DMS53 treated with DMSO at 0.1 percent for 48 hours (cell line): ENCODE measurements at regions not wholly inside any gene's neighbourhood (a gene's known extent, or its start where the extent isn't known, plus 50 kb on each side); places are given as distances from the start of the nearest gene placed in this dataset.
"Not testable (repeated sequence)": the region's sequence is repeated elsewhere in the genome, so short reads cannot be mapped to it uniquely, and the experiment has no call there.

Experiments used
- DNase-seq: peaks from one replicate; lab custom pipeline; 2025; ENCODE audit not compliant: unreplicated experiment; lab: John Stamatoyannopoulos, UW

- peak; percentile 29 for DNase-seq
Measured at GRCh38 chr5:94102849-94103248, 361.4 kb upstream of the POU5F2 start.

DNA sequence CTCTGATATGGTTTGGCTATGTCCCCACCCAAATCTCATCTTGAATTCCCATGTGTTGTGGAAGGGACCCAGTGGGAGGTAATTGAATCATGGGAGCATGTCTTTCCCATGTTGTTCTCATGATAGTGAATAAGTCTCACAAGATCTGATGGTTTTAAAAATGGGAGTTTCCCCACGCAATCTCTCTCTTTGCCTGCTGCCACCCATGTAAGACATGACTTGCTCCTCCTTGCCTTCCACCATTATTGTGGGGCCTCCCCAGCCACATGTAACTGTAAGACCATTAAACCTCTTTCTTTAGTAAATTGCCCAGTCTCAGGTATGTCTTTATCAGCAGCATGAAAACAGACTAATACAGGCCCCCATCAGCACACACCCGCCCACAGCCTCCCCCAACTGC lies 356.0 kb upstream of the POU5F2 start:
- DNase-seq = not testable (repeated sequence)

DNA sequence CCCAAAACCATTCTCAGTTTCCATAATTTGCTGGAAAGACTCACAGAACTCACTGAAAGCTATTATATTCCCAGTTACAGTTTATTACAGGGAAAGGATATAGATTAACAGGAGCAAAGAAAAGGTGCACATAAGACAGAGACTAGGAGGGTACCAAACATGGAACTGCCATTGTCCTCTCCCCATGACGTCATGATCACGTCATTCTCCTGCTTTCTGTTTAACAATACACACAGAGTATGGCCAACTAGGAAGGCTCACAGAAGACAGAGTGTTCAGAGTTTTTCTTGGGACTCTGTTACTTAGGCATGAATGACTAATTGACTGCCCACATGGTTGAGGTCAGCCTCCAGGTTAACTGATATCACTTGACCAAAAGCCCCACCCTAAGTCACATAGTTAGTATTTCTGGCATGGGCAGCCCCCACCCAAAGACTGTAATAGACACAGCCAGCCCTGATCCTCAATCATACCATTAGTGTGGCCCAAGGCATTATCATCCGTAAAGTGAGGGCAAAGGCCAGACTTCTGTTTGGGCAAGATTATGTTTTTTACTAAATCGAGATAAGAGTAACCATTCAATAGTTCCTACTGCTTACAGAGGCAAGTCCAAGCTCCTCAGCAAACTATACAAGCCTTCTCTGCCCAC lies 353.5 kb upstream of the POU5F2 start:
- no peak for DNase-seq

DNA sequence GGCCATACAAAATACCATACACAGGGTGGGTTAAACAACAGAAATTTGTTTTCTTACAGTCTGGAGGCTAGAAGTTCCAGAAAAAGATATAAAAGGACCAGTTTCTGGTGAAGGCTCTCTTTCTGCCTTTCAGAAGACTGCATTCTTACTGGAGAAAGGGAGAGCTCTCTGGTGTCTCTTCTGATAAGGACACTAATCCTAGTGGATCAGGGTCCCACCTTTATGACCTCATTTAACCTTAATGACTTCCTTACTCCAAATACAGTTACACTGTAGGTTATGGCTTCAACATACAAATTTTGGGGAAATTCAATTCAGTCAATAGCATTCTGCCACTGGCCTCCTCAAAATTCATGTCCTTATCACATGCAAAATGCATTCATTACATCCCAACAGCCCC lies 351.9 kb upstream of the POU5F2 start:
- no peak for DNase-seq

DNA sequence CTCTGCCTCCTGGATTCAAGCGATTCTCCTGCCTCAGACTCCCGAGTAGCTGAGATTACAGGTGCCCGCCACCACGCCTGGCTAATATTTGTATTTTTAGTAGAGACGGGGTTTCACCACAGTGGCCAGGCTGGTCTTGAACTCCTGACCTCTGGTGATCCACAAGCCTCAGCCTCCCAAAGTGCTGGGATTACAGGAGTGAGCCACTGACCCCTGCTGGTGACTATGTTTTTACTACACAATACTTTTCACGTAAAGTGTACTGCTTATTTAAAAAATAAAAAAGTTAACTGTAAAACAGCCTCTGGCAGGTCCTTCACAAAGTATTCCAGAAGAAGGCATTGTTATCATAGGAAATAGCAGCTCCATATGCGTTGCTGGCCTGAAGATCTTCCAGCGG lies 345.2 kb upstream of the POU5F2 start:
- DNase-seq = not testable (repeated sequence)

DNA sequence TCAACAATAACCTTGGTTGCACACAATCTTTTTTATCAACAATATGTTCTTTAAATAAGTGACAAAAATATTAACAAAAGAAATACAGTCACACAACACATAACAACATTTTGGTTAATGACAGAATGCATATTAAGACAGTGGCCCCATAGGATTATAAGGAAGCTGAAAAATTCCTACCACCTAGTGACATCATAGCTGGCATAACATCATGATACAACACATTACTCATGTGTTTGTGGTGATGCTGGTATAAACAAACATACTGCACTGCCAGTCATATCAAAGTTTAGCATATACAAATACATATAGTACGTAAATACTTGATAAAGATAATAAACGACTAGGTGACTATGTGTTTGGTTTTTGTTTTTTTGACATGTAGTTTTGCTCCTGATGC lies 344.8 kb upstream of the POU5F2 start:
- no peak for DNase-seq

GRCh38 chr5:94082405-94082804 lies 341.0 kb upstream of the POU5F2 start:
- DNase-seq = no peak

DNA sequence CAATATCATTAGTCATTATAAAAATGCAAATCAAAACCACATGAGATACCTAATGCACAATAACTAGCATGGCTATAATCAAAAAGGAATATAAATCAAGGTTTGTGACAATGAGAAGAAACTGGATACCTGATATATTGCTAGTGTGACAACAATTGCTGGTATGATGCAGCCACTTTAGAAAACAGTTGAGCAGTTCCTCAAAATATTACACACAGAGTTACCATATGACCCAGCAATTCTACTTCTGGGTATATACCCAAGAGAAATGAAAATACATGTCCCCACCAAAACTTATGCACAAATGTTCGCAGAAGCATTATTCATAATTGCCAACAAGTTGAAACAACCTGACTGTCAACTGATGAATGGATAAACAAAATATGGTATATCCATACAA lies 339.7 kb upstream of the POU5F2 start:
- no peak for DNase-seq

DNA sequence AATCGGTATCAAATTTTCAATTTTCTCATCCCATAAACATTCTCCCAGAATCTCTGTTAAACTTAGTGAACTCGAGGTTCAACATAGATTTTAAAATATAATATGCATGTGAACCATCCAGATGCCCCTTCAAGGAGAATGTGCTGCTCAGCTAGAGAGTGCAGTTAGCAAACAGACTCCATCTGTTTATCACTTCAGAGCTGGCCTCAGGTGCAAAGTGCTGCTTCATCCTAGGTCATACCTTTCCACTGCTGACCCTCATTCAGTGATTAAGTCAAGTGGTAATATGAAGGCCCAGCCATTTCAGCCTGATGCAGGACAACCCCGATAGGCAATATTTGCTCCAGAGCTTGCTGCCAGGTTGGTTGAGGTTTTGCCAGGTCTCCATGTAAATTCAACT lies 339.0 kb upstream of the POU5F2 start:
- peak; percentile 18 for DNase-seq

GRCh38 chr5:94072116-94072515 lies 330.7 kb upstream of the POU5F2 start:
- DNase-seq = no peak

- DNase-seq = no peak
Measured at GRCh38 chr5:94066437-94067207, 325.2 kb upstream of the POU5F2 start.

GRCh38 chr5:94064025-94064424 lies 322.6 kb upstream of the POU5F2 start:
- DNase-seq = no peak

- no peak for DNase-seq
Measured at GRCh38 chr5:94057655-94058054, 316.3 kb upstream of the POU5F2 start.

DNA sequence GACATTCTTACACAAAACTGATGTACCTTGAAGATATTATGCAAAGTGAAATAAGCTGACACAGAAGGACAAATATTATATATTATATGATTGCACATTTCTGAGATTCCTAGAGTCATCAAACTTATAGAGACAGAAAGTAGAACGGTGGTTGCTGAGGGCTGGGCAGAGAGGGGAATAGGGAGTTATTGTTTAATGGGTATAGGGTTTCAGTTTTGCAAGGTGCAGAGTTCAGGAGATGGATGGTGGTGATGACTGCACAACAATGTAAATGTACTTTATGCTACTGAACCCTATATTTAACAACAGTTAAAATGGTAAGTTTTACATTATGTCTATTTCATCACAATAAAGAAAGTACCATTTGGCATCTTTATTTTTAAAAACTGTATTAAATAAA lies 315.8 kb upstream of the POU5F2 start:
- DNase-seq = no peak

- not testable (repeated sequence) for DNase-seq
Measured at GRCh38 chr5:94049307-94049922, 308.0 kb upstream of the POU5F2 start.

DNA sequence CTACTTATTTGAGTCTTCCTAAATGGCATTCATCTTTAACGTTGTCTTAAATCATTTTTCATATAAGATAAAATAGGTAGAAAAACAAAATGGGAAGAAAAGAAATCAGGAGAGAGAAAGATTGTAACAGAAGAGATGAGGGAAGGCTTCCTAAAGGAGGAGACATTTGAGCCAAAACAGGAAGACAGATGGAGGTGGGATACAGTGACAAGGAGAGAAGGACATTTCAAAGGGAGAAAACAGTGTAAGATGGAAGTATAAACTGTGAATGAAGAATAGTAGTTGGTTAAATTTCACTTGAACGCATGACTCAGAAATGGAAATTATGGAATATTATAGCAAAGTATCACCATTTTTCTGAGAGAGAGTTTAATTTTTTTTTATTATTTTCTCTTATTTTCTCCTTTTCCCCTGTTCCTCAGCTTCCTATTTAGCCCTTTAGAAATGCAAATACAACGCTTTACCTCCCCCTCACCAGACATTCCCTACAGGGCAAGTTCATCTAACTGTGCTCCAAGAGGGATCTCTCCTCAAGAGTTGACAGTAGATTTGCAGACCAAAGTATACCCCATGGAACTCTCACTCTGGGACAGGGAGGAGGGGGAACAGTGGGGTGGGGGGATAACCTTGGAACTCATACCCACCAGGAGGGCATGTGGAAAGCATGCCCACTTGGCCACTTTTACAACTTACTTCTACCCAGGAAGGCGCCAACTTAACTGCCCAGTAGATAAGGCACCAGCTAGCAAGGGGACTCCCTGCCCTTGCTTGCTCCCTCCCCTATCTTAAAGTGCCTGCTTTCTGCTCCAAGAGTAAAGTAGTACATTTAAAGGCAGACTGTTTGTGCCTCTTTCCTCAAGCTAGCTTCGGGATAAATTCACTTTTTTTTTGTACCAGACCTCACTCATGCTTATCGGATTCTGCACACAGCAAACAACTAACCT lies 304.7 kb upstream of the POU5F2 start:
- DNase-seq = no peak

DNA sequence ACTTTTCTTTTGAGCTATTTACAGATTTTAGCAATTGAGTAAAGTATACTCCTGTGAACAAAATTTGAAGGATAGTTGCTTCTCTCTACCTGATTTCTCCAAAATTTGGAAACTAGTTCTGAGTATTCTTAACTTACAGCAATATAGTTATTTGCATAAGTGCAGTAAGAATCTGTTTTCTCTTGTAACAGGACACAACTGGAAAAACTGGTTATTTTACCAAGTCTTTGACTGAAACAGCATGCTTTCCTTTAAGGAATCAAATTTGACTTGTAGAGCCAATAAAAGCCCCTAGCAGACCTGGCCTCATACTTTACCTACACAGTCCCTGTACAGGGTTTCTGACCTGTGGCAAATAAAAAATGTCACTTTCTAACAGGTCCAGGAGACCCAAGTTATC lies 301.9 kb upstream of the POU5F2 start:
- DNase-seq = no peak

DNA sequence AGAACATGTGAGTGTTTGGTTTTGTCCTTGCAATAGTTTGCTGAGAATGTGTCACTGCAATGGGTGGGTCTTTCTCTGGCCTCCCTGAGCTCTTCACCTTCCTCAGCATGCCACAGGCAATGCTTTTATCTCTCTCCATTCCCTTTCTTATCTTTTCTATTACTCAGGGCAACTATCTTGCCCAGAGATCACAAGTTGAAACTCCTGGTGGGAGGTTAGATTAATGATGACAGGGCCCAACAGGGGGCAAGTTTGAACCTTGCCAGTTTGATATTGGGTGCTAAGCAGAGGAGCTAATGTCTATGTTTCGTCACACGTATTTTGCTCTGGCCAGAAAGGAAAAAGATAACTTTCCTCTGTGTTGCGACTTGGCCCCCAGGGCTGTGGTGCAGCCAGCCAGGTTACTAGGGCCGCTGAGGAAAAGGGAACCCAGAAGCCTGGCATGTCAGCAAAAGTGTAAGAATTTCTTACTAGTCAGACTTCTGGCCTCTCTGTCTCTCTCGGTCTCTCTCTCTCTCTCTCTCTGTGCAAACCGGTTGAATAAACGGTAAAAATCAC lies 299.3 kb upstream of the POU5F2 start:
- DNase-seq = no peak

DNA sequence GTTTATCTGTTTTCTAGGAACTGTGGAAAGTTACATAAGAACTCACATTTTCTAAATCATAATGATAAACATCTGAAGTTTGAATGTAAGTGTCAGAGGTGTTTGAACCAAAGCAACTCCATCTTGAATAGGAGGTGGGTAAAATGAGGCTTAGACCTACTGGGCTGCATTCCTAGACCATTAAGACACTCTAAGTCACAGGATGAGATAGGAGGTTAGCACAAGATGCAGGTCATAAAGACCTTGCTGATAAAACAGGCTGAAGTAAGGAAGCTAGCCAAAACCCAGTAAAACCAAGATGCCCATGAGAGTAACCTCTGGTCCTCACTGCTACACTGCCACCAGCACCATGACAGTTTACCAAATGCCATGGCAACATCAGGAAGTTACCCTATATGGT lies 297.7 kb upstream of the POU5F2 start:
- no peak for DNase-seq

- no peak for DNase-seq
Measured at GRCh38 chr5:94031631-94032030, 290.2 kb upstream of the POU5F2 start.

- no peak for DNase-seq
Measured at GRCh38 chr5:94028001-94028400, 286.6 kb upstream of the POU5F2 start.
